Breast epithelium (tissue), 3 donors: ENCODE measurements at regions not wholly inside any gene's neighbourhood (a gene's known extent, or its start where the extent isn't known, plus 50 kb on each side); places are given as distances from the start of the nearest gene placed in this dataset.

Source experiments
- CTCF ChIP-seq, 3 donors: fragments of 450-650 bp; IDR thresholded peaks; one replicate each; pipeline ENCODE4 v1.5.1; 2016 to 2017; ENCODE audit warnings: antibody characterized with exemption in 3 of 3, mild to moderate bottlenecking in 3 of 3, moderate library complexity in 3 of 3
- POLR2A ChIP-seq: fragments of 450-650 bp; IDR thresholded peaks from one replicate; pipeline ENCODE4 v1.6.1; 2016; ENCODE audit warnings: antibody characterized with exemption, mild to moderate bottlenecking, moderate library complexity
- POLR2AphosphoS5 ChIP-seq, 3 donors: sonication (generic); formaldehyde crosslinking; IDR thresholded peaks; one replicate each; pipeline ENCODE4 v1.6.1; 2017; ENCODE audit warnings: antibody characterized with exemption in 3 of 3

- TF ChIP-seq CTCF (IDR thresholded peaks at IDR 0.05) (no peak), POLR2A (no peak), POLR2AphosphoS5 (IDR thresholded peaks at IDR 0.05) (no peak)
Measured at GRCh38 chr14:84468153-84468552, 1061.8 kb upstream of the FLRT2 start.
